GM08714 (cell line): ENCODE measurements at regions not wholly inside any gene's neighbourhood (a gene's known extent, or its start where the extent isn't known, plus 50 kb on each side); places are given as distances from the start of the nearest gene placed in this dataset.

ENCODE experiments used
- H3K4me3 ChIP-seq: fragments of 200-500 bp; sonication (Bioruptor generic); 2 replicates; pipeline ENCODE4 v1.5.1; 2014; ENCODE audit warnings: mild to moderate bottlenecking, low read length, inconsistent platforms
- ZNF274 ChIP-seq: IDR thresholded peaks from 2 replicates; pipeline ENCODE4 v1.6.1; 2012; ENCODE audit warnings: mild to moderate bottlenecking, low read depth, low read length

- no peak for TF ChIP-seq ZNF274
- H3K4me3 ChIP-seq, result no peak overlapping the region
Observed at GRCh38 chr3:148026009-148026588, 616.9 kb downstream of the ZIC1 start.

GRCh38 chr3:148030975-148031374 is 621.8 kb downstream of the ZIC1 start:
- TF ChIP-seq ZNF274, result no peak
- no peak overlapping the region for H3K4me3 ChIP-seq

- H3K4me3 ChIP-seq, result no peak overlapping the region
- no peak for TF ChIP-seq ZNF274
Observed at GRCh38 chr3:148034353-148034752, 625.2 kb downstream of the ZIC1 start.

GRCh38 chr3:148036331-148036876 is 627.2 kb downstream of the ZIC1 start:
- H3K4me3 ChIP-seq, result no peak overlapping the region
- TF ChIP-seq ZNF274, result no peak

GRCh38 chr3:148042663-148043445 is 633.7 kb downstream of the ZIC1 start:
- H3K4me3 ChIP-seq, result no peak overlapping the region
- no peak for TF ChIP-seq ZNF274

DNA sequence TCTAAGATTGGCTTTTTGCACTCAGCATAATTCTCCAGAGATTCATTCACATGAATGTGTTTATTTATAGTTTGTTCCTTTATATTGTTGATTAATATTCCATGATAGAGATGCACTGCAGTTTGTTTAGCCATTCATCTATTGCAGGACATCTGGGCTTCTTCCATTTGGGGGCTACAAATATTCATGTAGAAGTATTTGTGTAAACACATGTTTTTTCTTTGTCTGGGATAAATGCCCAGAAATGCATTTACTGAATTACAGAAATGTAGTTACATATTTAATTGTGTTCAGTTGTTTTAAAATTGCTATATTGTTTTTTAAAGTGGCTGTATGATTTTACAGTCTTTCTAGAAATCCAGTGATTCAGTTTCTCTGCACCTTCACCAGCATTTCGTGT is 635.0 kb downstream of the ZIC1 start:
- H3K4me3 ChIP-seq, result no peak overlapping the region
- TF ChIP-seq ZNF274, result no peak

DNA sequence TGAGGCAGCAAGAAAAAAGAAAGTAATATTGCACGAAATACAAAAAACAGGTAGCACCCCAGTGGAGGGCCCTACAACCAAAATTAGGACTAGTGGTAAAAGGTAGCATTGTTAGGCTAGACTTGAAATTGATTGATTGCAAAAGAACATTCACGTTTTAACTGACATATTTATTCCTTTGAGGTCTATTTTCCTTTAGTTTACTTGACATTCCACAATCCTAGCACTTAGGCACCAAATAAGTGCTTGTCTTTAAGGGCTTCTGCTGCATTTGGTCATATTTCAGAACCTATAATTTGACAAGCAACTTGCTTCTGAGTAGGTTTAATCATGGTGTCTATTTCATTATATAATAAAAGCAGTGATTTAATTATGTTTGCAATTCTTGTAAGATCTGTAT is 642.7 kb upstream of the AGTR1 start:
- TF ChIP-seq ZNF274, result no peak
- H3K4me3 ChIP-seq, result no peak overlapping the region

DNA sequence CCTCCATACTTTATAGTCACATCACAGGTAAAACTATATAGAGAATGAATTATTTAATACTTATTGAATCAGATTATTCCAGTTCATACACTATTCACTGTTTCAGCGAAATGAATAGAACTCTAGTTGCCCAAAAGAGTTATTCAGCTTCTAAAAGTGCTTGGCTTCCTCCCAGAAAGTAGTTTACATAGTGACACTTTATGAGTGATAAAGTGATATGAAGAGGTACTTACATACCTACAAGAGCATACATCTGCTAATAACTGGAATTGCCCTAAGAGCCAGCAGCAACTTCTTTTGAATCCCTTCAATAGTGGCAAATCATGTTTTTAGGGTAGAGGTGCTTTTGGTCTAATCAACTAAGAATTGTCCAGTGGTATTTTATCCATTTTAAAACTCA is 635.1 kb upstream of the AGTR1 start:
- TF ChIP-seq ZNF274, result no peak
- H3K4me3 ChIP-seq, result no peak overlapping the region

DNA sequence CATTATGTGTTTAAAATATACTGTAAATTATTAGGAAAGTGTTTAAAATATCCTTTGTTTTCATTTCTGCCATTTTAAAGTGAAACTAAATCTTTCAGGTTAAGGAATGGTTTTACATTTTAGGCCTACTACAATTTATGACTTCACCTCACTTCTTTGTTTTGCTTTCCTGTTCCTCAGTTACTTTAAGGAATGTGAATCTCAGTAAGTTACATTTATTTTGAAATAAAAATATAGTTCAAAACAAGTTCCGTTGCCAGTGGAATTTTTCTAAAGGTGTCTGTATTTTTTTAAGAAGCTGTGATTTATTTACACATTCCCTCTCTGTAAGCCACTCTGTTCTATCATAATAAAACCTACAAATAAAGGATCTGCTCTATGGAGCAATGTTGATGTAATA is 630.9 kb upstream of the AGTR1 start:
- no peak for TF ChIP-seq ZNF274

GRCh38 chr3:148068466-148068865 is 629.2 kb upstream of the AGTR1 start:
- no peak for TF ChIP-seq ZNF274
- no peak overlapping the region for H3K4me3 ChIP-seq

More for the DNA sequence above, 630.9 kb upstream of the AGTR1 start:
- H3K4me3 ChIP-seq, result no peak overlapping the region

DNA sequence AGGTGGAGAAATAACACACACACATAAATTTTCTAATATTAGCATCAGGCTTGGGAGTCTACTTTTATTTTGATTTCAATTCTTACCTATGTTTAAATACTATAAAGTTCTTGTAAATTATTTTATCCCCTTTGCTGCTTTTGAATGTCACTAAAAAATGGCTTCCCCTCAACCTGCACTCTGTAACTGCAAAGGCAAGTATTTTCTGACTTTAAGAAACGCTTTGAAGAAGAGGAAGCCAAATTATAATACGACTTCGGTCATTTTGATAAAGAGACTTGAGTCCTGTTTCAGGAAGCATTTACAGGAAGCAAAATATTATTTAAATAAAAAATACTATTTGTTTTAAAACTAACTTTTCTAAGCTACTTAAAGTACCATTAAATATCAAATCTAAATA is 627.7 kb upstream of the AGTR1 start:
- H3K4me3 ChIP-seq, result no peak overlapping the region
- no peak for TF ChIP-seq ZNF274

DNA sequence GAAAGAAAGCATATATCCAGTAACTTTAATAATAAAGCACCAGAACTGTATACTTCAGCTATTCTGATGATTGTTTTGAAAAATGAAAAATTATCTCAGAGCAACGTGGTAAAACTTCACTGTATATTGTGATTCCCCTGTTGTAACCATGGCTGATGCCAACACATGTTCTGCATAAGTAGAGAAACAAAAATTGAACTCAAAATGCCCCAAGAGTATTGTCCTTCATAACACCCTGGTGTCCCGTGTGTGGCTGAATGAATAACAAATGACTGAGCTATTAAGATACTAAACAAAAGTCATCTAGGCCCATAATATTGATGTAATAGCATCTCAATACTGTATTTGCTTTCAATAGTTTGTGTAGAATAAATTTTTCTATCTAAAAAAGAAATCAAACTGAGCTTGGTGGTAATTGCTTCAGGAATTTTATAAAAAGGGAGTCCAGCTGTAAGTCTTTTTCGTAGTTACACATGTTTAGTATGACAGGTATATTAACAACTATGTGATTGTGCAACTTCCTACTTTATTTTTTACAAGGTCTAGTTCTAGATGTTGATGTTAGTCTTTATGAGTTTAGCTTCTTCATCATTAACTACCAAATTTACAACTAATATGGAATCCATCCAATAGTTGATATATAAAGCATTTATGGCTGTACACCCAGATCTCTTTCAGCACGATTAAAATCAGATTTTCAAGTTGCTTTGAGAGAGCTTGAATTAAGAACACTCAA is 623.8 kb upstream of the AGTR1 start:
- no peak for TF ChIP-seq ZNF274
- H3K4me3 ChIP-seq, result no peak overlapping the region

DNA sequence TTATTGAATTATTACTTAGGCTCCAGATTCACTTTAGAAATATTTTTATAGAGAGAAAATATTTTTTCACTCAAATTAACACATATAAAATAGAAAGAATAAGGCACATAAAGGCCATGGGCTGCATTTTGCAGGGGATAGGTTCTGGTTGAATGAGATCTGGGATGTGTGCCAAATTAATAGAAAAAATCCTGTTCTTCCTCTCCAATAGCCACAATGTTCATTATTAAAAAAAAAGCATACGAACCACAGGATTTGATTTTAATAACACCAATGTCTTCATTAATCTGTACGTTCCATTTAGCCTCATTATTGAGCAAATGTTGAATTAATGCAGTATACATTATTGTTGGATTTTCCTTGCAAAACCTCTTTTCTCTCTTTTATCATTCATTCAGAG is 622.8 kb upstream of the AGTR1 start:
- no peak for TF ChIP-seq ZNF274
- H3K4me3 ChIP-seq, result no peak overlapping the region

DNA sequence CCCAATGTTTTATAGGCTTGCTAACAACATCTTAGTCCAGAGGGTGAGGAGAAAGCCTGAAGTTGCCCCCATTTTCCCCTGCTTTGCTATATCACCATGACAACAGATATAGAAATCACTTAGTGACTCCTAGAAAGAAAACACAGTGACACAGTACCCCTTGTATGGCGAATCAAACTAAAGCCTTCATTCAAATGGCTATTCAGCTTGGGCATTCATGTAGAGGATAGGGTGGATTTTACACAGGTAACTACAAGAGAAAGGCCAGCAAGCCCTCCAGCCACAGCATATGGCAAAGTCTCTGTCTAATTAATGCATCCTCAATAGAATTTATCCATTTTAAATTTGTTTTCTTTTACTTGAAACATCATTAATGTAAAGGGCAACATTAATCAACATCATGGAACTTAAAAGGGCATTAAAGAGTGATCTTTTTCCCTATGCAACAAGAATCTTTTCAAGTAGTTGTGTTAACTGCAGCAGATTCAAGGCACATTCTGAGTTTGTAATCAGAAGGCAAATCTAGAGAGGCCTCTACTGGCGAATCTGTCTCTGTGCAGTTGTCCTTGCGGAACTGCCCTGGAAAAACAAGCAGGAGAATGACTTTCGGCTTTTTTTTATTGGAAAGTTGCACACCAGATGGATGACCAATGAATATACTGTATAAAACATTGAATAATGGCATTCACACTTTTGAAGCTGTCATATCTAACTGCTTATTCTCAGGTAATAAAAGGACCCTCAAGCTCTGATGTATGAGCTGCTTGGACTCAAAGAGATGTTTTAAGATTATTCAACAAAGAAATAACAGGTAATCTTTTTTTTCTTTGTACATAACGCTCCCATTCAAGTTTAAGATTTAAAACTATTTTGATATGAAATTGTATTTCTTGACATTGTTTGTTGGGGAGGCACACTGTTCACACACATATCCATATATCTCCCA is 621.7 kb upstream of the AGTR1 start:
- H3K4me3 ChIP-seq, result no peak overlapping the region
- no peak for TF ChIP-seq ZNF274
